BJ (cell line): ENCODE measurements at regions not wholly inside any gene's neighbourhood (a gene's known extent, or its start where the extent isn't known, plus 50 kb on each side); places are given as distances from the start of the nearest gene placed in this dataset.

ENCODE experiments used
- CTCF ChIA-PET: fragments of 350-600 bp; formaldehyde crosslinking; extraction: SDS; loops from one replicate; lab custom pipeline; 2021; ENCODE audit warnings: antibody characterized with exemption, inconsistent platforms; lab: Yijun Ruan, JAX
- POLR2A ChIA-PET: fragments of 300-600 bp; sonication (Branson Sonifier 250); formaldehyde crosslinking; extraction: SDS; loops from one replicate; lab custom pipeline; 2021; ENCODE audit warnings: antibody characterized with exemption; lab: Charles Lee
- DNase-seq: peaks from one replicate; pipeline ENCODE4 v3.0.0-alpha.2; 2011; ENCODE audit warnings: low read depth
- H3K27me3 ChIP-seq: 2 replicates; pipeline ENCODE4 v1.6.0; 2011; ENCODE audit warnings: low read length; ENCODE audit not compliant: control insufficient read depth, insufficient read depth
- H3K36me3 ChIP-seq: 2 replicates; pipeline ENCODE4 v1.5.1; 2011; ENCODE audit warnings: low read length; ENCODE audit not compliant: control insufficient read depth, insufficient read depth
- H3K4me3 ChIP-seq: 2 replicates; pipeline ENCODE4 v1.5.1; 2011; ENCODE audit warnings: low read depth, mild to moderate bottlenecking, control low read depth, low read length
- TF ChIP-seq, protein P1 (sequence below): IDR thresholded peaks from 2 replicates; pipeline ENCODE4 v1.5.1; 2011; ENCODE audit warnings: low read depth, mild to moderate bottlenecking, control low read depth, inconsistent platforms, low read length, moderate library complexity; ENCODE audit not compliant: insufficient read depth

DNA sequence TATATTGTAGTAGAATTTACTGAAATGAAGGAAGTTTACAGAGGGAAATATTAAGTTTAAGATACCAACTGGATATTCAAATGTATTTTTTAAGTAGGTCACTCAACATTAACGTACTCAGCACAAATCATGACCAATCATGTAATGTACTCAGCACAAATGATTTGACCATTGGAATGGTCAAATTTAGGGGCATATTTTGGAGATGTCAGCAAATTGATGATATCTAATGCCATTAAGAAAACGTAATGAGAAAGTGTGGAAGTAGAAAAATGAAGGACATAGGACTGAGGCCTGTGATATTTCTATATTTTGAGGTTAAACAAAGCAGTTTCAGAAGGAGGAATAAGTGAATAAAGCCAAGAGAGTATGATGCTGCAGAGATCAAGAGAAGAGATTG, 334.8 kb downstream of the KIF2B start:
- Histone ChIP-seq H3K36me3 (no peaks in the 10 kb centered on the region), H3K27me3 (no peaks in the 10 kb centered on the region), H3K4me3 (no peak overlapping the region)
- CTCF ChIA-PET: no interaction called here
- DNase-seq: no peak
- POLR2A ChIA-PET: no interaction called here
- TF ChIP-seq, protein P1, sequence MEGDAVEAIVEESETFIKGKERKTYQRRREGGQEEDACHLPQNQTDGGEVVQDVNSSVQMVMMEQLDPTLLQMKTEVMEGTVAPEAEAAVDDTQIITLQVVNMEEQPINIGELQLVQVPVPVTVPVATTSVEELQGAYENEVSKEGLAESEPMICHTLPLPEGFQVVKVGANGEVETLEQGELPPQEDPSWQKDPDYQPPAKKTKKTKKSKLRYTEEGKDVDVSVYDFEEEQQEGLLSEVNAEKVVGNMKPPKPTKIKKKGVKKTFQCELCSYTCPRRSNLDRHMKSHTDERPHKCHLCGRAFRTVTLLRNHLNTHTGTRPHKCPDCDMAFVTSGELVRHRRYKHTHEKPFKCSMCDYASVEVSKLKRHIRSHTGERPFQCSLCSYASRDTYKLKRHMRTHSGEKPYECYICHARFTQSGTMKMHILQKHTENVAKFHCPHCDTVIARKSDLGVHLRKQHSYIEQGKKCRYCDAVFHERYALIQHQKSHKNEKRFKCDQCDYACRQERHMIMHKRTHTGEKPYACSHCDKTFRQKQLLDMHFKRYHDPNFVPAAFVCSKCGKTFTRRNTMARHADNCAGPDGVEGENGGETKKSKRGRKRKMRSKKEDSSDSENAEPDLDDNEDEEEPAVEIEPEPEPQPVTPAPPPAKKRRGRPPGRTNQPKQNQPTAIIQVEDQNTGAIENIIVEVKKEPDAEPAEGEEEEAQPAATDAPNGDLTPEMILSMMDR: no peak

DNA sequence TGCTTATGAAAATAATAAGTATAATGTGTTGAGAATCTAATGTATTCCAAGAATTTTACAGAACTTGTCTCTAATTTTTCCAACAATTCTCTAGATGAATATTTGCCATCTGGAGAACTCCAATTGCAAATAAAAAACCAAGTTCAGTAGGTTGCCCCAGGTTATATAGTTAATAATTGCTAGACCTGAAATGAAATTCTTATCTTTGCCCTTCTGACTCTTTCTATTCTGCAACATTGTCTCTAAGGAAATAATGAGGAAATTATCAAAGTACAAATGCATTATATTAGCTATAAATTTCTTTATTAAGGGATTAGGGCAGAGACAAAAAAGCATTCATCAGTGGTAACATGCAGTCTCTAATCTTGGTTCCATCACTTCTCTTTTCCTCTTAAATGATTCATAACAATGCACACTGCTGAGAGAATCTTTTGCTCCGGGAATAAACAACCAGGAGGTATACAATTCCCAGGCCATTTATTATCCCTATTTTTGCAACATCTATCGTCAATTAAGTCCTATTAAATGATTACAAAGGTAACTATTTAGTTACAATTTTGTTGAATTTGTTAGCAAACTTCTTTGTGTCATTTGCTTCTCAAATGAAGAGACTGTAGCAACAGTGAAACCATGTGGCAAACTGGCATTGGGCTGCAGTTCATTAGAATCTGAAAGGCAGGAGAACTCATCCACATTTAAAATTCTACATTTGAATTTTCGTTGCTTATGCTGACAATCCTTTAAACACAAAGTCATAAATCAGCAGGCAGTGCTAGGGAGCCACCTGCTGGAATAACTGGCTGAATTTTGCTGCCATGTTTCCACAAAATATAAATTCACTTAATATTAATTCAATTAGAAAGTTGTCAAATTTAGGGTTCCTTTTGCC, 349.6 kb downstream of the KIF2B start:
- CTCF ChIA-PET: no interaction called here
- no peak for DNase-seq
- Histone ChIP-seq H3K27me3 (no peaks in the 10 kb centered on the region), H3K4me3 (no peak overlapping the region), H3K36me3 (no peaks in the 10 kb centered on the region)
- TF ChIP-seq, protein P1: peak; percentile 19; the same call in 1 of the 2 replicates
- POLR2A ChIA-PET: no interaction called here

DNA sequence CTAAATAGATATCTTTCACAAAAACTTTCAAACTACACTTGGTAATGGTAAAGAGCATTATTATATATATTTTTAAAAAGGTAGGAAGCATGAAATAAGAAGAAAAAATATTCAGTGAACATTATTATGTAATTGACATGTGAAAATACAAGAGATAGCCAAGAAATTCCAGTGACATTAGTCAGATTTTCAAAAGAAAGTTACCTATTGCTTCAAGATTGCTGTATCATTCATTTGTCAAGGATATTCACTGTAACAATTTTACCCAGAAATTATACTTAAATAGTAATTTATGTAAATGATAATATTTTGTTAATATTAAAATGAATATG, 350.2 kb downstream of the KIF2B start:
- H3K36me3 ChIP-seq: no peaks in the 10 kb centered on the region
- no peak for DNase-seq
- H3K4me3 ChIP-seq: no peak overlapping the region
- CTCF ChIA-PET: no interaction called here
- no peaks in the 10 kb centered on the region for H3K27me3 ChIP-seq
- POLR2A ChIA-PET: no interaction called here
- TF ChIP-seq, protein P1: no peak

DNA sequence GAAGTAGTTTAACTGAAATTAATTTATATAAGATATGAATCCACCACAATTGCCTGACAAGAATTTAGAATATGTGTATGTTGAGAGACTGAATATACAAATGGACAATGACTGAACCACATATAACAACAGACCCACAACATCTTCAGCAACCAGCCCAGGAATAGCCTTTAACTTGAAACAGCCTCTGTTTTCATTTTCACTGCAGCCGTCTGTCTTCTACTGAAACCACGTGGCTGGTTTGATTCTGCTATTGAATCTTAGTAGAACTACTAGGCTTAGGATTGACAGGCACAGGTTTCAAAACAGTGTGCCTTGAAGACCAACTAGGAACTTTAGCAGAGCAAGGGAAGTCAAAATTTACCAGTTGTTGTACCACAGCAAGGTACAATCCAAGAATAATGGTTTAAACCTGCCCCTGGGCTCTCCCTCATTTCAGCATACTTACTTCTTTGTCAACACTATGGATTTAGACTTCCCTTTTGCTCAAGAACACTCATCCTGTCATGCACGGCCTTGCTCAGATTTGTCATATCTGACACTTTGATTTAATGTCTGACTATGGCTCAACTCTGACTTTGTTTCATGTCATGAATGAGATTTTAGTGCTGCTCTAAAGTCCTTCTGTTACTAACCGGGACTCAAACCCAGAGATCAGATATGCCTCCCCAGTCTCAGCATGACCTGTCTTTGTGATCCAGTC, 355.0 kb downstream of the KIF2B start:
- POLR2A ChIA-PET: no interaction called here
- TF ChIP-seq, protein P1: no peak
- DNase-seq: no peak
- no peaks in the 10 kb centered on the region for H3K27me3 ChIP-seq
- H3K36me3 ChIP-seq: no peaks in the 10 kb centered on the region
- H3K4me3 ChIP-seq: no peak overlapping the region
- CTCF ChIA-PET: interaction anchor here (0.7 kb wide), 1 partner anchor 105 kb away, joined by 3 read pairs; no protein-coding TSS in a partner anchor

DNA sequence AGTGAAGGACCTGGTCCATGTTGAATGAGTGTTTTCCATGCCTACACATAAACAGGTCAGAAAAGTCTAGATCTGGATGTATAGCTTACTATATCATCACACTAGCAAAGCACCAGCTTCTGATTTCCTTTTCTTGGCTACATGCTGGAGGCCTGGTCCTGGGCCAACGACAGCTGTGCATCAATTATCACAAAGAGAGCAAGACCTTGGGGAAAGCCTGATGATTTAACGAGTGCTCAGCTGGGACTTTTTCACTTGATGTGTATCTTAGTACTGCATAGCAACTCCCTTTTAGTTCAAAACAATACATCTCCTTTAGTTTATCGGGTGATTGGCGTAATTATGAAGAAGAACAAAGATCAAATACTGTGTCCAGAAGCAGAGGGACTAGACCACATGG, 358.2 kb downstream of the KIF2B start:
- TF ChIP-seq, protein P1: no peak
- ChIA-PET POLR2A (no interaction called here), CTCF (no interaction called here)
- Histone ChIP-seq H3K36me3 (no peaks in the 10 kb centered on the region), H3K27me3 (no peaks in the 10 kb centered on the region), H3K4me3 (no peak overlapping the region)
- no peak for DNase-seq
